ENCODE measurements at regions not wholly inside any gene's neighbourhood (a gene's known extent, or its start where the extent isn't known, plus 50 kb on each side); places are given as distances from the start of the nearest gene placed in this dataset.

GRCh38 chr9:106288689-106289088 is 574.3 kb upstream of the ZNF462 start:
- no peaks in the 10 kb centered on the region for H3K27me3 ChIP-seq (ENCODE audit: low read depth)
- TF ChIP-seq, protein P1, sequence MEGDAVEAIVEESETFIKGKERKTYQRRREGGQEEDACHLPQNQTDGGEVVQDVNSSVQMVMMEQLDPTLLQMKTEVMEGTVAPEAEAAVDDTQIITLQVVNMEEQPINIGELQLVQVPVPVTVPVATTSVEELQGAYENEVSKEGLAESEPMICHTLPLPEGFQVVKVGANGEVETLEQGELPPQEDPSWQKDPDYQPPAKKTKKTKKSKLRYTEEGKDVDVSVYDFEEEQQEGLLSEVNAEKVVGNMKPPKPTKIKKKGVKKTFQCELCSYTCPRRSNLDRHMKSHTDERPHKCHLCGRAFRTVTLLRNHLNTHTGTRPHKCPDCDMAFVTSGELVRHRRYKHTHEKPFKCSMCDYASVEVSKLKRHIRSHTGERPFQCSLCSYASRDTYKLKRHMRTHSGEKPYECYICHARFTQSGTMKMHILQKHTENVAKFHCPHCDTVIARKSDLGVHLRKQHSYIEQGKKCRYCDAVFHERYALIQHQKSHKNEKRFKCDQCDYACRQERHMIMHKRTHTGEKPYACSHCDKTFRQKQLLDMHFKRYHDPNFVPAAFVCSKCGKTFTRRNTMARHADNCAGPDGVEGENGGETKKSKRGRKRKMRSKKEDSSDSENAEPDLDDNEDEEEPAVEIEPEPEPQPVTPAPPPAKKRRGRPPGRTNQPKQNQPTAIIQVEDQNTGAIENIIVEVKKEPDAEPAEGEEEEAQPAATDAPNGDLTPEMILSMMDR (IDR thresholded peaks at IDR 0.05): no peak
- no peak overlapping the region for H3K4me3 ChIP-seq
- H3K9me3 ChIP-seq: no peaks in the 10 kb centered on the region
- ATAC-seq: no peak
- no peaks in the 10 kb centered on the region for H3K4me1 ChIP-seq
- no peaks in the 10 kb centered on the region for H3K36me3 ChIP-seq
- DNase-seq: no peak
- H3K27ac ChIP-seq: no peak overlapping the region
- intact Hi-C loops (cut with DNase I): no loop called here

DNA sequence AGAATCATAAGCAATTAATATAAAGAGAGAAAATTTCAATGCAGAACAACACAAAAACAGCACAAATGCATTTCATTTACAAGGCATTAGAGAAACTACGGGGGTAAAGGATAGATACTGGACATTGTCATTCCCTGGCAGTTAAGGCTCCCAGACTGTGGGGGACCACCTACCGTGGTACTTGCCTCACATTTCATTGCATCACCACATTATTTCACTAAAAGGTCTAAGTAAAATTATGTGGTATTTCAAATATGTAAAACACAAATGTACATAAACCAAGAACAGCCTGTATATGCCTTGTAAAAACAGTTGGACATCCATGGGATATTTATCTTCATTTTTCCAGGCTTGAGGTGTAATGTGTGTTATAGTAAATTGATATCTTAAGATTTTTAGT is 571.2 kb upstream of the ZNF462 start:
- no peaks in the 10 kb centered on the region for H3K4me1 ChIP-seq
- intact Hi-C loops (cut with DNase I): no loop called here
- no peaks in the 10 kb centered on the region for H3K9me3 ChIP-seq
- no peaks in the 10 kb centered on the region for H3K36me3 ChIP-seq
- no peak overlapping the region for H3K4me3 ChIP-seq
- H3K27ac ChIP-seq: no peak overlapping the region
- DNase-seq (no peak), ATAC-seq (no peak)
- TF ChIP-seq, protein P1 (IDR thresholded peaks at IDR 0.05): no peak
- H3K27me3 ChIP-seq (ENCODE audit: low read depth): no peaks in the 10 kb centered on the region

DNA sequence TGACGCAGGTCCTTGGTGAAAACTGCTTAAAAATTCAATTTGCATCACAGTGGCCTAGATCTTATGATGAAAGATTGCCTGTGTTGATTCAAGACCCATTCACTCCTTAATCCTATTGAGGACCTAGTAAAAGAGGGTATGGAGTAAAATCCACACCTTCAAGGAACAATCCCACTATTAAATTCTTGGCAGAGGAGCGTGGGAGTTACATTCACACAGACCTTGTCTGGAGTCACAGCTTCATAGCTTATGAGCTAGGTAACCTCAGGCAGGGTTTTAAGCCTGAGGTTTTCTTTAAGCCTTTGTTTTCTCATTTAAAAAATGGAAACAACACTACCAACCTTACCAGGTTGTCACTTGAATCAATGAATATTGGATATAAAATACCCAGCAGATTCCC is 566.5 kb upstream of the ZNF462 start:
- Histone ChIP-seq H3K9me3 (no peaks in the 10 kb centered on the region), H3K36me3 (no peaks in the 10 kb centered on the region), H3K4me3 (no peak overlapping the region), H3K4me1 (no peaks in the 10 kb centered on the region), H3K27ac (no peak overlapping the region), H3K27me3 (ENCODE audit: low read depth) (no peaks in the 10 kb centered on the region)
- ATAC-seq (no peak), DNase-seq (no peak)
- TF ChIP-seq, protein P1 (IDR thresholded peaks at IDR 0.05): no peak
- intact Hi-C loops (cut with DNase I): no loop called here

DNA sequence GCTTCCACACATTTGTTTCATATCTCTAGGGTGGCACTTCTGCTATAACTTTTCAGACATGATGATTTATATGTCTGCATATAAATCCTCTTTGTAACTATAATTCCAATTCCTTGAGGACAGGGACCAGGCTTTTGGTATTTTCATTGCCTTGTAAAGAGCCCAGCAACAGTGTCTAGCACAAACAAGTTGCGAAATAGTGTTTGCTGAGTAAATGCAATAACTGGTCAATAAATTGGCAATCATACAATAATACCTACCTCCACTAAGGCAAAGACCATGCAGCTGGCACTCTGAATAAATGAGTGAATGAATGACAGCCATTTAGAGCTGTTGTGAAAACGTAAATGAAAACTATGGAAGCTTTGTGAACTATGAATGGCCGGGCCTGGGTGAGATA is 564.0 kb upstream of the ZNF462 start:
- TF ChIP-seq, protein P1 (IDR thresholded peaks at IDR 0.05): no peak
- no peak overlapping the region for H3K27ac ChIP-seq
- DNase-seq (no peak), ATAC-seq (no peak)
- H3K36me3 ChIP-seq: no peaks in the 10 kb centered on the region
- H3K4me1 ChIP-seq: no peaks in the 10 kb centered on the region
- H3K9me3 ChIP-seq: no peaks in the 10 kb centered on the region
- intact Hi-C loops (cut with DNase I): no loop called here
- no peaks in the 10 kb centered on the region for H3K27me3 ChIP-seq (ENCODE audit: low read depth)
- no peak overlapping the region for H3K4me3 ChIP-seq

GRCh38 chr9:106304401-106304920 is 558.5 kb upstream of the ZNF462 start:
- Histone ChIP-seq H3K4me1 (no peaks in the 10 kb centered on the region), H3K4me3 (no peak overlapping the region), H3K27me3 (ENCODE audit: low read depth) (no peaks in the 10 kb centered on the region), H3K36me3 (no peaks in the 10 kb centered on the region), H3K9me3 (no peaks in the 10 kb centered on the region), H3K27ac (no peak overlapping the region)
- intact Hi-C loops (cut with DNase I): no loop called here
- ATAC-seq: no peak
- TF ChIP-seq, protein P1 (IDR thresholded peaks at IDR 0.05): no peak
- no peak for DNase-seq
